ENCODE measurements at regions not wholly inside any gene's neighbourhood (a gene's known extent, or its start where the extent isn't known, plus 50 kb on each side); places are given as distances from the start of the nearest gene placed in this dataset.

DNA sequence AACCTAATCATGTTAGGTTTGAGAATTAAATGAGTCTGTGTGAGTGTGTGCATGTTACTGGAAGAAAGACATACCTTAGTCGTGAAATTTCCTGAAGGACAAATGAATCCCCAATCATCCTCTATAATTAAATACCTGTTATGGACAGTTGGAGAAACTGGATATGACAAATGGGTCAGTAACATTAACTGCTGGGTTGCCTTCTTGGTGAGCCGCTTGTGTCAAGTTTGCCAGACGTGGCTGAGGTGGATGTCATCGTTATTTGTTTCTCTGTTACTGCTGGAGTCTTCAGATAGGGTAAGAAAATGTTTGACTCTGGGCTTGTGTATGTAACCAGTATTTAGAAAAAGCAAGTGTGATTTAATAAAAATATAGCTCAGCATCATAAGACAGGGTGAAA, 131.6 kb downstream of the CAND1 start:
- Histone ChIP-seq H3K36me3 (ENCODE audit: low read depth) (no peaks in the 10 kb centered on the region), H3K4me3 (no peak overlapping the region), H3K4me1 (ENCODE audit: low read depth) (no peaks in the 10 kb centered on the region), H3K9me3 (no peaks in the 10 kb centered on the region)
- TF ChIP-seq, protein P1, sequence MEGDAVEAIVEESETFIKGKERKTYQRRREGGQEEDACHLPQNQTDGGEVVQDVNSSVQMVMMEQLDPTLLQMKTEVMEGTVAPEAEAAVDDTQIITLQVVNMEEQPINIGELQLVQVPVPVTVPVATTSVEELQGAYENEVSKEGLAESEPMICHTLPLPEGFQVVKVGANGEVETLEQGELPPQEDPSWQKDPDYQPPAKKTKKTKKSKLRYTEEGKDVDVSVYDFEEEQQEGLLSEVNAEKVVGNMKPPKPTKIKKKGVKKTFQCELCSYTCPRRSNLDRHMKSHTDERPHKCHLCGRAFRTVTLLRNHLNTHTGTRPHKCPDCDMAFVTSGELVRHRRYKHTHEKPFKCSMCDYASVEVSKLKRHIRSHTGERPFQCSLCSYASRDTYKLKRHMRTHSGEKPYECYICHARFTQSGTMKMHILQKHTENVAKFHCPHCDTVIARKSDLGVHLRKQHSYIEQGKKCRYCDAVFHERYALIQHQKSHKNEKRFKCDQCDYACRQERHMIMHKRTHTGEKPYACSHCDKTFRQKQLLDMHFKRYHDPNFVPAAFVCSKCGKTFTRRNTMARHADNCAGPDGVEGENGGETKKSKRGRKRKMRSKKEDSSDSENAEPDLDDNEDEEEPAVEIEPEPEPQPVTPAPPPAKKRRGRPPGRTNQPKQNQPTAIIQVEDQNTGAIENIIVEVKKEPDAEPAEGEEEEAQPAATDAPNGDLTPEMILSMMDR (IDR thresholded peaks at IDR 0.05), result no peak
- DNase-seq (no peak), ATAC-seq (no peak)
- intact Hi-C loops (cut with DNase I, micrococcal nuclease), result no loop called here

DNA sequence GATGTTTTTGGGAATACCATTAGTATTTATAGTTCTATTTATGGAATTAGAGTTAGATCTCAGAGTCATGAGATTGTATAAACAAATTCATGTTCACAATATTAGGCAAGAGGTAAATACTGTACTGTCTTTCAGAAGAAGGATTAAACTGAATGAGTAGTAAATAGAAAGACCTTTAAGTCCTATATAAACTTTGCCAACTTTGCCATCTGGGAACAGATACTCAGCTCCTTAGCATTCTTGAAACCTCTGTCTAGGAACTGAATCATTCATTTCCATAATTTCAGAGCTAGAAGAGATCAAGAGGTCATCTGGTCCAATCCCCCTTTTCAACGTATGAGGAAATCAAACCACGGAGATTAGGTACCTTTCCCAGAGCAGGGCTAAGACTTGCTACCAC, 141.1 kb downstream of the CAND1 start:
- no peaks in the 10 kb centered on the region for H3K36me3 ChIP-seq (ENCODE audit: low read depth)
- H3K9me3 ChIP-seq, result no peaks in the 10 kb centered on the region
- DNase-seq (no peak), ATAC-seq (no peak)
- intact Hi-C loops (cut with DNase I, micrococcal nuclease), result no loop called here
- H3K4me1 ChIP-seq (ENCODE audit: low read depth), result peaks cover 17% of the 10 kb centered on the region
- no peak overlapping the region for H3K4me3 ChIP-seq
- TF ChIP-seq, protein P1 (IDR thresholded peaks at IDR 0.05), result no peak

DNA sequence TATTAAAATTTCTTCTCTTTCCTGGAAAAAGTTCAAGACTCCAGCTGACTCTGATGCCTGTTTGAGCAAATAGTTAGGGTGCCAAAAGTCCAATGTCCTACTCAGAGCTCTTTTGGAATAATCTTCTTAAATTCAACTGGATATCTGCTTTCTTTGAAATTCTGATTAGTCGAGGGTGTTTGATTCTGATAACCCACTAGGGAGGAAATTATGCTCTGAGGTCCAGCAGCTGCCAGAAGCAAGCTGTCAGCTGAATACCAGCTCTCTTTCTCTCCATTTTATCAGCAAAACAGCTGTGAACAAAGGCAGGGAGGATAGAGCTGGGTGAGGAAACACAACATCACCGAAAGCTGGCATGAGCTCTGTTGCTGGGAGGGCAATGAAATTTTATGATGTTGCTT, 141.5 kb downstream of the CAND1 start:
- intact Hi-C loops (cut with DNase I, micrococcal nuclease), result no loop called here
- Histone ChIP-seq H3K9me3 (no peaks in the 10 kb centered on the region), H3K36me3 (ENCODE audit: low read depth) (no peaks in the 10 kb centered on the region), H3K4me1 (ENCODE audit: low read depth) (peaks cover 17% of the 10 kb centered on the region), H3K4me3 (no peak overlapping the region)
- DNase-seq (no peak), ATAC-seq (peak; percentile 88)
- TF ChIP-seq, protein P1 (IDR thresholded peaks at IDR 0.05), result no peak

DNA sequence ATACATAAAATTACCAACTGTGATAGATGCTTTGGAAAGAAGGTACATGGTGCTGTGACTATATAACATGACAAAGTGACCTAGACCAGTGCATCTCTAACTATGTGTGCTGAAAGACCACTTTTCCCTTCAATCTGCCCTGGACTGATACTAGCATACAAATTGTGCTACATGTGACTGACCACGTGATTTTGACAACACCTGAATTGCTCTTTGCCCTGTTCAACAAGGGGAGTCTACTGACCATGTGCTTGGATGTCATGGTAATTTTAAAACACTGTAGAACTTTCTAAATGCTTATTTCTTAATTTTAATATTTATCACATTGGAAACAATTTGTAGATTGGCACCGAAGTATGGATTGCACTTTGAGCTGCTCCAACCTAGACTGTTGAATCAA, 142.4 kb downstream of the CAND1 start:
- H3K36me3 ChIP-seq (ENCODE audit: low read depth), result no peaks in the 10 kb centered on the region
- H3K4me3 ChIP-seq, result no peak overlapping the region
- TF ChIP-seq, protein P1 (IDR thresholded peaks at IDR 0.05), result no peak
- DNase-seq (no peak), ATAC-seq (peak; percentile 55)
- no peaks in the 10 kb centered on the region for H3K9me3 ChIP-seq
- intact Hi-C loops (cut with DNase I, micrococcal nuclease), result no loop called here
- peaks cover 17% of the 10 kb centered on the region for H3K4me1 ChIP-seq (ENCODE audit: low read depth)

DNA sequence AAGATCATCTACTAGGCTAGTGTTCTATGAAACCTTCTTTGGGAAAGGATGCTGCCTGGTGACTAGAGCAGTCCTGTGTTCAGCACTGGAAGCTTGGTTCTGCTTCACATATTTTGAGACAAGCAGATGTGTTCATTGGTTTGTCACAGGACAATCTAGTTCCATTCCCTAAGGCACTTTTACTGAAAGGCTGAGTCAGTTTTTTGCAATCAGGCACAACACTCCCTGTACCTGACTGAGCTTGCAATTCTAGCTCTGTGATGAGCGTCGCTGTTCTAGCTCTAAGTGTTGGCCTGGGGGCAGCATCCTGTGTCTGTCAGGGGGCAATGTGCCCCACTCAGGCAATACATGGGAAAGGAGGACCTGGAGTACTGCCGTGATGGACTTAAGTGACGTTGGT, 144.4 kb downstream of the CAND1 start:
- Histone ChIP-seq H3K4me1 (ENCODE audit: low read depth) (peaks cover 17% of the 10 kb centered on the region), H3K4me3 (no peak overlapping the region), H3K36me3 (ENCODE audit: low read depth) (no peaks in the 10 kb centered on the region), H3K9me3 (no peaks in the 10 kb centered on the region)
- no peak for ATAC-seq
- no peak for DNase-seq
- intact Hi-C loops (cut with DNase I, micrococcal nuclease), result no loop called here
- TF ChIP-seq, protein P1 (IDR thresholded peaks at IDR 0.05), result no peak

DNA sequence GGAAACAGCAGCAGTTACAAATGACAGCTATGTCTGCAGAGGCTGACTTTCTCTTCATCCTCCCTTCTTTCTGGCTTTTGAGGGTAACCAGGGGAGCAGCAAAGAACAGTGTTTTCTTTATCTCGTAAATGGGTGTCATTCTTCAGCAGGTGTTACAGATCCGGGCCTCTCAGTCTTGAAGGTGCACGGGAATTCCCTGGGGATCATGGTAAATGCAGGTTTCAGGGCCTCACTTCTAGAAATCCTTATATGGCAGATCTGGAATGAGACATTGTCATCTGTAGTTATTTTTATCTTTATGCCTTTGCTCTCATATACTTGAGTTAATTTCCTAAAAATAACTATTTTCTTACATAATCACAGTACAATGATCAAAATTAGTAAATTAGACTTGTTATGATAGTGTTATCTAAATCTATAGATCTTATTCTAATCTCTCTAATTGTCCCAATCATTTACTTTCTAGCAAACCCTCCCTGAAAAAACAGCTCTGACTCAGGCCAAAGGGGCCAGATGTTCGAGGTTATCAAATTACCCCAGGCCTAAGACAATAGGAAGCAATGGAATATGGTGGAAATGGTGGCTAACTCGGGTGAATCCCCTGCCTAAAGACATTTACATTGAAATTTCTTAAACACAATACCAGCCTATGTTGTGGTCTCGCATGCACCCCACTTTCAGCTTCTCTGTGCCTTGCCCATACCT, 145.0 kb downstream of the CAND1 start:
- ATAC-seq (no peak), DNase-seq (no peak)
- intact Hi-C loops (cut with DNase I, micrococcal nuclease), result no loop called here
- Histone ChIP-seq H3K9me3 (no peaks in the 10 kb centered on the region), H3K4me1 (ENCODE audit: low read depth) (peaks cover 17% of the 10 kb centered on the region), H3K36me3 (ENCODE audit: low read depth) (no peaks in the 10 kb centered on the region), H3K4me3 (no peak overlapping the region)
- TF ChIP-seq, protein P1 (IDR thresholded peaks at IDR 0.05), result no peak
